ENCODE measurements at regions not wholly inside any gene's neighbourhood (a gene's known extent, or its start where the extent isn't known, plus 50 kb on each side); places are given as distances from the start of the nearest gene placed in this dataset.

GRCh38 chr15:60183366-60183765 lies 179.3 kb downstream of the FOXB1 start:
- H3K9me3 ChIP-seq = no peaks in the 10 kb centered on the region
- no peak overlapping the region for H3K4me3 ChIP-seq
- TF ChIP-seq, protein P1, sequence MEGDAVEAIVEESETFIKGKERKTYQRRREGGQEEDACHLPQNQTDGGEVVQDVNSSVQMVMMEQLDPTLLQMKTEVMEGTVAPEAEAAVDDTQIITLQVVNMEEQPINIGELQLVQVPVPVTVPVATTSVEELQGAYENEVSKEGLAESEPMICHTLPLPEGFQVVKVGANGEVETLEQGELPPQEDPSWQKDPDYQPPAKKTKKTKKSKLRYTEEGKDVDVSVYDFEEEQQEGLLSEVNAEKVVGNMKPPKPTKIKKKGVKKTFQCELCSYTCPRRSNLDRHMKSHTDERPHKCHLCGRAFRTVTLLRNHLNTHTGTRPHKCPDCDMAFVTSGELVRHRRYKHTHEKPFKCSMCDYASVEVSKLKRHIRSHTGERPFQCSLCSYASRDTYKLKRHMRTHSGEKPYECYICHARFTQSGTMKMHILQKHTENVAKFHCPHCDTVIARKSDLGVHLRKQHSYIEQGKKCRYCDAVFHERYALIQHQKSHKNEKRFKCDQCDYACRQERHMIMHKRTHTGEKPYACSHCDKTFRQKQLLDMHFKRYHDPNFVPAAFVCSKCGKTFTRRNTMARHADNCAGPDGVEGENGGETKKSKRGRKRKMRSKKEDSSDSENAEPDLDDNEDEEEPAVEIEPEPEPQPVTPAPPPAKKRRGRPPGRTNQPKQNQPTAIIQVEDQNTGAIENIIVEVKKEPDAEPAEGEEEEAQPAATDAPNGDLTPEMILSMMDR (IDR thresholded peaks at IDR 0.05) = no peak
- H3K4me1 ChIP-seq = no peaks in the 10 kb centered on the region
- intact Hi-C loops (cut with DNase I) = loop anchor here (5.0 to 10.0 kb wide), 2 partner anchors 459 to 491 kb away; no protein-coding TSS in a partner anchor
- H3K9ac ChIP-seq (ENCODE audit: low read depth in 2 of 2, low read length in 2 of 2) = no peak overlapping the region
- no peak for DNase-seq
- H3K27ac ChIP-seq = no peak overlapping the region
- H3K27me3 ChIP-seq = no peaks in the 10 kb centered on the region
- H3K36me3 ChIP-seq = no peaks in the 10 kb centered on the region

DNA sequence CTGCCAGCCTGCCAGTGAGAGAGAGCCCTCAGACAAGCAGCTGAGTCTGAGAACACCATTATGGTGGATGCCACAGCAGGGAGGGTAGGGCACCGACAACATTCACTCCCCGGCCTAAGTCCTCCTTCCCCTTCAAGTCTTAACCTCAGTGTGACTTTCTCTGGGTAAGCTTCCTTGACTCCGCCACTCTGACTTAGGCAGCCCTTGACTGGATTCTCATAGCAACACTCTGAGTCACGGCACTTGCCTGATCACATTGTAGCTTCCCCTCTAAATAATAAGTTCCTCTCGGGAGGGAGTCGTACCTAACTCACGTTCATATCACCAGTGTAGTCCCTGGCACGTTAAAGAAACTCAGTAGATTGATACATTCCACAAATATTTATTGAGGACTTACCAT lies 180.5 kb downstream of the FOXB1 start:
- TF ChIP-seq, protein P1 (IDR thresholded peaks at IDR 0.05) = no peak
- H3K27me3 ChIP-seq = no peaks in the 10 kb centered on the region

GRCh38 chr15:60191016-60191415 lies 186.9 kb downstream of the FOXB1 start:
- Histone ChIP-seq H3K27ac (no peak overlapping the region), H3K4me1 (no peaks in the 10 kb centered on the region), H3K9ac (ENCODE audit: low read depth in 2 of 2, low read length in 2 of 2) (no peak overlapping the region), H3K4me3 (no peak overlapping the region), H3K27me3 (no peaks in the 10 kb centered on the region), H3K9me3 (no peaks in the 10 kb centered on the region), H3K36me3 (no peaks in the 10 kb centered on the region)
- intact Hi-C loops (cut with DNase I) = no loop called here
- TF ChIP-seq, protein P1 (IDR thresholded peaks at IDR 0.05) = no peak
- DNase-seq = no peak

More for the DNA sequence above, 180.5 kb downstream of the FOXB1 start:
- DNase-seq = no peak
- intact Hi-C loops (cut with DNase I) = loop anchor here (5.0 to 10.0 kb wide), 2 partner anchors 460 to 492 kb away; no protein-coding TSS in a partner anchor
- H3K4me3 ChIP-seq = no peak overlapping the region
- H3K27ac ChIP-seq = no peak overlapping the region
- H3K9me3 ChIP-seq = no peaks in the 10 kb centered on the region
- H3K4me1 ChIP-seq = no peaks in the 10 kb centered on the region
- no peaks in the 10 kb centered on the region for H3K36me3 ChIP-seq
- H3K9ac ChIP-seq (ENCODE audit: low read depth in 2 of 2, low read length in 2 of 2) = no peak overlapping the region

DNA sequence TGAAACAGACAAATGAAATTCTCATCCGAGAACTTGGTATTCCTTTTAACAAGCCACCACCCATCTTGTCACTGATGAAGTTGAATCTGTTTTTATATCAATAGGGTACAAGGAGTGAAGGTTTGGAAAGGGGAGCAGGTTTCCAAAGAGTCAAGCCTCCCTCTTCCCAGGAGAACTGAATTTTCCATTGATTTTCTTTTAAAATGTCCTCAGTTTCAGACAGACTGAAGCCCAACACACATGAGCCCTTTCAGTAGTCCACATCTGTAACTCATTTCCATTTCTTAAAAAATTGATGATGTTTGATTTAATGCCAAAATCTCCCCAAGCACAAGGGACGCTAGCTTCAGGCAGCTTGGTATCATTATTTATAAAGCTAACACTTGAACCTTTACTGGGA lies 187.7 kb downstream of the FOXB1 start:
- Histone ChIP-seq H3K27ac (no peak overlapping the region), H3K27me3 (no peaks in the 10 kb centered on the region), H3K4me3 (no peak overlapping the region), H3K9me3 (no peaks in the 10 kb centered on the region), H3K9ac (ENCODE audit: low read depth in 2 of 2, low read length in 2 of 2) (no peak overlapping the region), H3K36me3 (no peaks in the 10 kb centered on the region), H3K4me1 (no peaks in the 10 kb centered on the region)
- no peak for DNase-seq
- intact Hi-C loops (cut with DNase I) = no loop called here
- TF ChIP-seq, protein P1 (IDR thresholded peaks at IDR 0.05) = no peak

DNA sequence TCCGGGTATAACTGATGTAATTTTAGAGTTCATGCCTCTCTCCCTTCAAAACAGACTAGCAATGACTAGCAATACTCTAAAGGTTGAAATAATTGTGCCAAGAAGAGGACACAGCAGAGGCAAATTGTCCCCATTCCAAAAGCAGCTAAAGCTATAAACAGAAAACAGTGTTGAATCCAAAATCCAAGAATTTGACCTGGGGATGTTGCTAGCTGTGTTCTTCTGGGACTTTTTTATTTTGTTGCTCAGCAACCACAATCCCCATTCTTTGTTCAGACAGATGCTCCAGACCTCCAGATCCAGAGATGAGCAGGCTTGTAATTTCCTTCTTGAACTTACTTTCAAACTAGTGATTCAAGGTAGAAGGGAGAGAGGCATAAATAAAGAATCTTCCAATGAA lies 191.5 kb downstream of the FOXB1 start:
- no peak for DNase-seq
- H3K27me3 ChIP-seq = no peaks in the 10 kb centered on the region
- no peak overlapping the region for H3K27ac ChIP-seq
- intact Hi-C loops (cut with DNase I) = no loop called here
- H3K36me3 ChIP-seq = no peaks in the 10 kb centered on the region
- no peaks in the 10 kb centered on the region for H3K4me1 ChIP-seq
- H3K9me3 ChIP-seq = no peaks in the 10 kb centered on the region
- H3K4me3 ChIP-seq = no peak overlapping the region
- TF ChIP-seq, protein P1 (IDR thresholded peaks at IDR 0.05) = no peak
- no peak overlapping the region for H3K9ac ChIP-seq (ENCODE audit: low read depth in 2 of 2, low read length in 2 of 2)

Measured in colonic mucosa (tissue), 4 donors.